HCT116 (cell line): ENCODE measurements at regions not wholly inside any gene's neighbourhood (a gene's known extent, or its start where the extent isn't known, plus 50 kb on each side); places are given as distances from the start of the nearest gene placed in this dataset.

ENCODE experiments used
- ATF3 ChIP-seq: IDR thresholded peaks from 2 replicates; pipeline ENCODE4 v1.6.1; 2012
- EGR1 ChIP-seq: IDR thresholded peaks from 2 replicates; pipeline ENCODE4 v1.6.1; 2012; ENCODE audit warnings: low read depth
- ELF1 ChIP-seq: IDR thresholded peaks from 2 replicates; pipeline ENCODE4 v1.6.1; 2012; ENCODE audit warnings: low read depth, borderline replicate concordance
- EZH2 ChIP-seq: fragments of 200-600 bp; sonication (generic); IDR thresholded peaks from 2 replicates; pipeline ENCODE4 v1.6.1; 2017; ENCODE audit warnings: antibody characterized with exemption, mixed run types
- FOSL1 ChIP-seq: IDR thresholded peaks from 2 replicates; pipeline ENCODE4 v1.6.1; 2012; ENCODE audit warnings: low read depth
- POLR2A ChIP-seq: IDR thresholded peaks from 2 replicates; pipeline ENCODE4 v1.7.0; 2011; ENCODE audit warnings: borderline replicate concordance; ENCODE audit not compliant: insufficient read depth, insufficient read length; ENCODE audit errors: extremely low read depth
- POLR2AphosphoS5 ChIP-seq: IDR thresholded peaks from 2 replicates; pipeline ENCODE4 v1.6.1; 2011; ENCODE audit warnings: mild to moderate bottlenecking, low read depth, low read length, moderate library complexity
- SP1 ChIP-seq: IDR thresholded peaks from 2 replicates; pipeline ENCODE4 v1.6.1; 2012; ENCODE audit warnings: low read depth
- TCF7L2 ChIP-seq: IDR thresholded peaks from 2 replicates; pipeline ENCODE4 v1.7.0; 2011; ENCODE audit warnings: borderline replicate concordance, inconsistent platforms; ENCODE audit not compliant: insufficient read depth, insufficient read length; ENCODE audit errors: extremely low read depth
- YY1 ChIP-seq: IDR thresholded peaks from 2 replicates; pipeline ENCODE4 v1.6.1; 2011; ENCODE audit warnings: low read length, low read depth, moderate library complexity, mild to moderate bottlenecking; ENCODE audit not compliant: insufficient replicate concordance; ENCODE audit errors: extremely low read depth
- TF ChIP-seq, protein P1 (sequence below), 3 experiments: fragments of 200-600 bp in 1 of 3; sonication (generic) in 1 of 3; IDR thresholded peaks in 2 of 3; conservative IDR thresholded peaks in 1 of 3; 2 replicates each; pipeline ENCODE4 v1.5.1; 2012 to 2017; ENCODE audit warnings: low read depth in 2 of 3, low read length in 2 of 3, antibody characterized with exemption in 1 of 3, borderline replicate concordance in 1 of 3, control low read depth in 1 of 3, mild to moderate bottlenecking in 1 of 3, mixed read lengths in 1 of 3, mixed run types in 1 of 3, moderate library complexity in 1 of 3; ENCODE audit not compliant: insufficient read depth in 1 of 3
- TF ChIP-seq, protein P2 (sequence below): IDR thresholded peaks from 2 replicates; pipeline ENCODE4 v1.6.1; 2012
- TF ChIP-seq, protein P3 (sequence below): IDR thresholded peaks from 2 replicates; pipeline ENCODE4 v1.6.1; 2011; ENCODE audit warnings: mild to moderate bottlenecking, low read length, moderate library complexity; ENCODE audit not compliant: insufficient replicate concordance; ENCODE audit errors: extremely low read depth

DNA sequence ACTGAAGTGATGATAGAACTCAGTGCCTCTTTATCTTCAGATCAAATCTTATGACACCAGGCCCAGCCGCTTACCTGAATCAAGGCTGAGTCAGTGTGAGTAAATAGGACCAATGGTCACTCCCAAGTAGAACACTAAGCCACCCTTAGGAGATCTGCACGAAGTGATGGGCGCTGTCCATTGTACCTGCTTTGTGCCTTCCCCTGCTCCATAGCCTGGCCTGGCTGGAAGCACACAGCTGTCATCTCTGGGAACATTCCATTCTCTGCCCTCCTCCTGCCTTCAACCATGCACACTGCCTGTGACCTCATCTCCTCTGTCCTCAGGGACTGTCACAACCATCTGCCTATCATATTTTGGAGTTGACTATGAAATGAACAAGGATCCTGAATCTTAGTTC, 279.5 kb upstream of the ASIC2 start:
- TF ChIP-seq, protein P1, sequence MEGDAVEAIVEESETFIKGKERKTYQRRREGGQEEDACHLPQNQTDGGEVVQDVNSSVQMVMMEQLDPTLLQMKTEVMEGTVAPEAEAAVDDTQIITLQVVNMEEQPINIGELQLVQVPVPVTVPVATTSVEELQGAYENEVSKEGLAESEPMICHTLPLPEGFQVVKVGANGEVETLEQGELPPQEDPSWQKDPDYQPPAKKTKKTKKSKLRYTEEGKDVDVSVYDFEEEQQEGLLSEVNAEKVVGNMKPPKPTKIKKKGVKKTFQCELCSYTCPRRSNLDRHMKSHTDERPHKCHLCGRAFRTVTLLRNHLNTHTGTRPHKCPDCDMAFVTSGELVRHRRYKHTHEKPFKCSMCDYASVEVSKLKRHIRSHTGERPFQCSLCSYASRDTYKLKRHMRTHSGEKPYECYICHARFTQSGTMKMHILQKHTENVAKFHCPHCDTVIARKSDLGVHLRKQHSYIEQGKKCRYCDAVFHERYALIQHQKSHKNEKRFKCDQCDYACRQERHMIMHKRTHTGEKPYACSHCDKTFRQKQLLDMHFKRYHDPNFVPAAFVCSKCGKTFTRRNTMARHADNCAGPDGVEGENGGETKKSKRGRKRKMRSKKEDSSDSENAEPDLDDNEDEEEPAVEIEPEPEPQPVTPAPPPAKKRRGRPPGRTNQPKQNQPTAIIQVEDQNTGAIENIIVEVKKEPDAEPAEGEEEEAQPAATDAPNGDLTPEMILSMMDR (IDR thresholded peaks at IDR 0.05 in 2 of 3, conservative IDR thresholded peaks at IDR 0.05 in 1 of 3; ENCODE audit: borderline replicate concordance in 1 of 3, insufficient read depth in 1 of 3, low read depth in 2 of 3, low read length in 2 of 3): no peak
- no peak for TF ChIP-seq POLR2AphosphoS5
- TF ChIP-seq, protein P2, sequence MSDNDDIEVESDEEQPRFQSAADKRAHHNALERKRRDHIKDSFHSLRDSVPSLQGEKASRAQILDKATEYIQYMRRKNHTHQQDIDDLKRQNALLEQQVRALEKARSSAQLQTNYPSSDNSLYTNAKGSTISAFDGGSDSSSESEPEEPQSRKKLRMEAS: no peak
- TF ChIP-seq POLR2A: no peak
- TF ChIP-seq EZH2: no peak
- TF ChIP-seq ATF3: no peak
- TF ChIP-seq, protein P3, sequence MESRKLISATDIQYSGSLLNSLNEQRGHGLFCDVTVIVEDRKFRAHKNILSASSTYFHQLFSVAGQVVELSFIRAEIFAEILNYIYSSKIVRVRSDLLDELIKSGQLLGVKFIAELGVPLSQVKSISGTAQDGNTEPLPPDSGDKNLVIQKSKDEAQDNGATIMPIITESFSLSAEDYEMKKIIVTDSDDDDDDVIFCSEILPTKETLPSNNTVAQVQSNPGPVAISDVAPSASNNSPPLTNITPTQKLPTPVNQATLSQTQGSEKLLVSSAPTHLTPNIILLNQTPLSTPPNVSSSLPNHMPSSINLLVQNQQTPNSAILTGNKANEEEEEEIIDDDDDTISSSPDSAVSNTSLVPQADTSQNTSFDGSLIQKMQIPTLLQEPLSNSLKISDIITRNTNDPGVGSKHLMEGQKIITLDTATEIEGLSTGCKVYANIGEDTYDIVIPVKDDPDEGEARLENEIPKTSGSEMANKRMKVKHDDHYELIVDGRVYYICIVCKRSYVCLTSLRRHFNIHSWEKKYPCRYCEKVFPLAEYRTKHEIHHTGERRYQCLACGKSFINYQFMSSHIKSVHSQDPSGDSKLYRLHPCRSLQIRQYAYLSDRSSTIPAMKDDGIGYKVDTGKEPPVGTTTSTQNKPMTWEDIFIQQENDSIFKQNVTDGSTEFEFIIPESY: no peak
- no peak for TF ChIP-seq YY1
- no peak for TF ChIP-seq SP1
- no peak for TF ChIP-seq ELF1
- no peak for TF ChIP-seq FOSL1
- TF ChIP-seq EGR1: no peak
- TF ChIP-seq TCF7L2: no peak
